GM12878 (cell line): ENCODE measurements at regions not wholly inside any gene's neighbourhood (a gene's known extent, or its start where the extent isn't known, plus 50 kb on each side); places are given as distances from the start of the nearest gene placed in this dataset.

Source experiments
- HDAC2 ChIP-seq: fragments of 200-600 bp; sonication (generic); IDR thresholded peaks from 2 replicates; pipeline ENCODE4 v1.6.1; 2017
- IRF3 ChIP-seq: fragments of 450-650 bp; IDR thresholded peaks from 2 replicates; pipeline ENCODE4 v1.6.1; 2014; ENCODE audit warnings: mild to moderate bottlenecking
- IRF4 ChIP-seq: IDR thresholded peaks from 2 replicates; pipeline ENCODE4 v1.6.1; 2011; ENCODE audit warnings: low read depth, low read length
- MEF2B ChIP-seq: fragments of 450-650 bp; IDR thresholded peaks from 2 replicates; pipeline ENCODE4 v1.6.1; 2018; ENCODE audit warnings: mild to moderate bottlenecking, moderate library complexity; ENCODE audit not compliant: partially characterized antibody, poor library complexity, severe bottlenecking
- NR2C1 ChIP-seq: fragments of 450-650 bp; IDR thresholded peaks from 2 replicates; pipeline ENCODE4 v1.6.1; 2017; ENCODE audit warnings: antibody characterized with exemption, mild to moderate bottlenecking, moderate library complexity
- POLR2A ChIP-seq: IDR thresholded peaks from 2 replicates; pipeline ENCODE4 v1.6.1; 2011; ENCODE audit warnings: low read depth, mild to moderate bottlenecking, low read length
- POLR2AphosphoS2 ChIP-seq: IDR thresholded peaks from 2 replicates; pipeline ENCODE4 v1.6.1; 2011; ENCODE audit warnings: low read depth, mild to moderate bottlenecking, low read length, improper control_type of control experiment, moderate library complexity
- TCF7 ChIP-seq: IDR thresholded peaks from 2 replicates; pipeline ENCODE4 v1.6.1; 2014; ENCODE audit warnings: antibody characterized with exemption, borderline replicate concordance
- USF2 ChIP-seq: IDR thresholded peaks from 2 replicates; pipeline ENCODE4 v1.6.1; 2011; ENCODE audit warnings: low read depth, low read length, improper control_type of control experiment, borderline replicate concordance
- ZBTB11 ChIP-seq: fragments of 450-650 bp; formaldehyde crosslinking; IDR thresholded peaks from 2 replicates; pipeline ENCODE4 v1.5.0; 2022; ENCODE audit warnings: mild to moderate bottlenecking, missing genetic modification characterization
- ZNF24 ChIP-seq: fragments of 450-650 bp; IDR thresholded peaks from 2 replicates; pipeline ENCODE4 v1.6.1; 2017; ENCODE audit warnings: antibody characterized with exemption, mild to moderate bottlenecking

GRCh38 chr7:88386665-88387156 lies 80.0 kb upstream of the STEAP4 start (continued):
- TF ChIP-seq USF2 (no peak), ZBTB11 (CRISPR knock-in tag) (no peak), POLR2AphosphoS2 (no peak), ZNF24 (no peak), HDAC2 (no peak), POLR2A (no peak), IRF3 (no peak), IRF4 (no peak), MEF2B (no peak), TCF7 (no peak), NR2C1 (no peak)
